HG02610 (cell line): ENCODE measurements at regions not wholly inside any gene's neighbourhood (a gene's known extent, or its start where the extent isn't known, plus 50 kb on each side); places are given as distances from the start of the nearest gene placed in this dataset.

ENCODE experiments used
- ATAC-seq: cut with Tn5 transposase; IDR thresholded peaks from one replicate; pipeline ENCODE4 v1.9.1; 2021; ENCODE audit warnings: mild to moderate bottlenecking, moderate library complexity; ENCODE audit not compliant: unreplicated experiment

DNA sequence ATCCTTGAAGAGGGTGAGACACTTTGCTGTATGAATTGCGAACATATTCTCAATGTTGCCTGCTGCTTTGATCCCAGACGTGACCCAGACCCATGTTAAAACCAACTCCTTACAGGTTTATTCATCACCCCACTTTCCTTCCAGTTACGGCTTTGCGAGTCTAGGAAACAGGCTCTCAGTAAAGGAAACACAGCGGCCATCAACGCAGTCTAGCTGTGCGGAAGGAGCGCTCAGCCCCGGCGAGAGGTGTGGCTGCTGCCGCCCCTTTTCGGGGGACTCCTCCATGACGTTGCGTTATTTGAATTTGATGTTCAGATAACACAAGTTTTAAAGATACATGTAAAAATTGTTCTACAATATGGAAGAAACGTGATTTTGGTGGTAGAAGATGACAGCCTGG, 206.4 kb upstream of the FAT1 start:
- ATAC-seq, result no peak

DNA sequence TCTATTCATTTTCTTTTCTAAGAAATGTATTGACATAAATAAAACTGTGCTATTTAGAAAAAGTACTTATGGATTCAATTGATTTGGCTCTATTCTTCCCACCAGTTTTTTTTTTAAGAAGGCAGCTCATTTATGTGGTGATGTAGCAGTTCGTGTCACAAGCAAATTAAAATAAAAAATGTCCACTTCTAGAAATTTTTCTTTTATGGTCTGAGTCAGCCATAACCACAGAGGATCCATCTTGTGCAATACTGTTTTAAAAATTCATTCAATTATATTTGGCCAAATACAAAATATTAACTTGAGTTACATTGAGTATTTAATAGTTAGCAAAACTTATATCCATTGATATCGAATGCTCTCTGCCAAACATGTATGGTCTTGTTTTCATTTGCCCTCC, 207.9 kb upstream of the FAT1 start:
- no peak for ATAC-seq

DNA sequence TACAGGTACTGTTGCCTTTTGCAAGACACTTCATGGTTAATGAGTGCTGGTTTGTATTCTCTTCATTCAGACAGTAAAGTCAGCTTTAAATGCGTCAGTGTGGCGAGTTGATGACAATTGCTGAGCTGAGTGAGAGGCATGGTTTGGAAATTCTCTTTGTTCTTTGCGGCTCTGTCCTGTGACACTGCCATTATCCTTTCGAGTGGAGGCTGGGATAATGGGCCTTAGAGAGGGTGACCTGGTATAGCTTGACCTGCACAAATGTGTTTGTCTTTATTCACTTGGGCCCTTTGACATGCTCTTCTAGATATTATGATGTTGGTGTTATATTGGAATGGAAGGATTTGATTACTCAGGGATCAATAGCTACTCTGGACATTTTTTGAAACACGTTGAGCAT, 208.5 kb upstream of the FAT1 start:
- ATAC-seq, result no peak

- no peak for ATAC-seq
Observed at GRCh38 chr4:186932631-186933187, 209.1 kb upstream of the FAT1 start.

DNA sequence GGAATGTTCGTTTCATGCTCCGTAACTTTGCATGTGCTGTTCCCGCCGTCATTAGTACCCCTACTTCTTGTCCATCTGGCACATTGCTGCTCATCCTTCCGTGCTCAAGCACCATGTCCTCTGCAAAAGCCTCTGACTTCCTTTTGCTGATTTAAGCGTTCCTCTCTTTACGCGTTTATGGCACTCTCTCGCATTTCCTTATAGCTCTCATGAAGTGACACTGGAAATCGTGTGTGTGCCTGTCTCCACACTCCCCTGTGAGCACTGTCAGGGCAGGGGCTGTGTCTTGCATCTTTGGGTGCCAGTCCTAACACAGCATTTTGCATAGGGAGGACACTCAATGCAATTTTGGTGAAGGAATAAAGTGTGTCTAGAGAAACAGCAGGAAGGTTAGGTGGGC, 210.6 kb upstream of the FAT1 start:
- ATAC-seq, result no peak

DNA sequence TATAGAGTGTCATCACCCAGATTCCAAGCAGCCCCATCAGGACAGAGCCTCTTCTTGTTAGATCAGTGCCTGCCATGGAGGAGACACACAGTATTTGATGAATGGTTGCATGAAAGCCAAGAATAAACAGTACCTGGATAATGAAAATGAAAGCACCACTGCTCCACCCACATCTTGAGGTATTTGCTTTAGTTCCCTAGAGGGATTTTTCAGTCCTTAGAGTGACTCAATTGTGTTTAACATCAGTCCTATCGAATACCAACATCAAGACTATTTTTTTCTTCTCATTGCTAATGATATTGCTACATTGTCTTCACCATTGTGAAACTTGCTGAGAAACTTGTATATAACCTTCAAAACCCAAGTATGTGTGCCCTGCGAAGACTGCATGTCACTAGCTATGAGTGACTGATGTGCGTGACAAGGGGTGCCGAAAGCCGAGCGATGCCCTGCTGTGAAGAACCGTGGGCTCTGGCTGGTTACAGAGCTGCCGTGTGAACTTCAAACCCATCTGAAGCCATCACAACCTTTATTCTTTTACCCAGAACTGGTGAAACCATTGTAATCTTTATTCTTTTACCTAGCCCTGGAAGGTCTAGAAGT, 211.3 kb upstream of the FAT1 start:
- no peak for ATAC-seq

DNA sequence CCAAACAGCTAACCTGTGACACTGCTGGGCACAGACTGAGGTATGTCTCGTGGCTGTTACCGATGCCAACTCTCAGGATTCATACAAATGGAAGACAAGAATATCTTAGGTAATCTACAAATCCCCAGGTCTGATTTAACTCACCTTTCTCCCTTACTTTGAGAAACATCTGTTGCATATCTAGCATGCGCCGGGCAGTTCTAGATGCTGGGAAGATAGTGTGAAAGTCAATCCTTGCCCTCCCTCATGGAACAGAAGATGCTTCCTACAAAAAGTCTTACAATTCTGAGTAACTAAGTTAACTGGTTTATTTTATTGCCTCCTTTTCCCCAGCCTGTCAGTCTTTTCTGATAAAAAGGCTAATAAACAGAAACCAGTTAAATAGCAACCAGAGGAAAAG, 212.2 kb upstream of the FAT1 start:
- ATAC-seq, result no peak

DNA sequence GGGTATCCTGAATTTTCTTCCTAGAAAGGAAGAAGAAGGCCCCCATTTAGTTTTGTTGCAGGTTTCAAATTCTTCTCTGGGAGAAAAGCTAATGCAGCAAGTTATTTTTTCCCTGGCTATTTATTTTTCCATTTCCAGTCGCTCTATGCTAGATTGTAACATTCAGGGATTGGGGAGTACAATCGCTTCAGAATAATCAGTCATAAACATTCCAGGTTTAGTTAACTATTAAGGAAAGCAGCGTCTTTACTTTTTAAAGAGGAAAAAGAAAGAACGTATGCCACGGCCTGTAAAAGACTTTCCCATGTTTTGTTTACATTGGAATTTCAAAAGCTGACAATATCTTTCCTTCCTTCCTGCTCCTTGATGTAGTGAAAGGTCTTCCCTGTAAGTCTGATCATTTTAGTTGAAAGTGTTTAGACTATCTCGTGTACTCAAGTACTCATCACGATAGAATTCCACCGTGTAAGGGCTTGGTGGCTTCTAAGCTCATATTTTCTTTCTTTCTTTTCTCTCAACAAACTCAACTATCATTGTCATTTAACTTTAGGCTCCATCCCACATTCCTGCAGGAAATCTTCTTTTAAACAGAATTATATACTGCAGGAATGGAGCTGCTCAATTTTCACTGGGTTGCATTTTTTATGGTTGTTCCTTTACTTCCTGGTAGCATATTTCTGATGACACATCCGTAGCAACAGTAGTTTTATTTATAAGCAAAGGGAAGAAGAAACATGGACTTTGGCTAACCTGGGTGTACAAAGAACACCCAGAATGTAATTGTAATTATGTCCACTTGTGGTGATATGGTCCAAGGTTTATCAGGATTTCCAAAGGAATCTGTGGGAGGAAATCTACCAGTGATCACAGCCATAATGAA, 213.1 kb upstream of the FAT1 start:
- no peak for ATAC-seq

DNA sequence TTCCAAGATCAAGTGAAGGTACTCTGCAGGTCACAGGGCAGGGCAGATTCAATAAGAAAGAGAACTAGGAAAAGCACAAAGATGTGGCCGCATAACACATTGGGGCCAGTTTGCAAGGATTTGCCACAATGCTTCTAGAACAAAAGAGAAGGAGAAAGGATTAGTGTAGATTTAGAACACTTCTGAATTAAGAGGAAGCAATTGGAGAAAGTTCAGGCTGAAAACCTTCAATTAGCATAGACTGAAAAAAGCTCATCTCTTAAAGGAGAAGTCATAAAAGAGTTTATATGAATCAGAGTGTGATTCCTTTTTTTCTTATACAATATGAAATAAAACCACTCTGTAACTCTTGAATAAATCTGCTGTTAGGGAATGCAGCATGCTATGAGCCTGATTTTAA, 215.6 kb upstream of the FAT1 start:
- no peak for ATAC-seq

DNA sequence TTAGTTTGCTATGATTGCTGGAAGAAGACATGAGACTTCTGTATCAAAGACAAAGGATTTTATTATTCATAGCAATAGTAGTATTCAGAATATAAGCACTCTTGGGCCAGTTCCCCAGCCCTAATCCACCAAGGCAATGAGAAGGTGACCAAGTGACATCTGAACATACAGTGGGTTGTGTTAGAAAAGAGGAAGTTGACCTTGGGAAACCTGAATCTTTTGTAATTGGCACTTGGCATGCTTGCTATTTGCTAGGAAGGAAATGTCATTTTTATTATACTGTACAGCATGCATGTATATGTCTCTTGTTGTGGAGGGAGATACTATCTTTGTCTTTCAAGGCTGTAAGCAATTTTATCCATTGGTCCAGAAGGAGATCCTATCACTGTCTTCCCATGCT, 216.1 kb upstream of the FAT1 start:
- ATAC-seq, result no peak

- ATAC-seq, result no peak
Observed at GRCh38 chr4:186940476-186940875, 216.8 kb upstream of the FAT1 start.

GRCh38 chr4:186942758-186943377, 219.2 kb upstream of the FAT1 start:
- no peak for ATAC-seq

DNA sequence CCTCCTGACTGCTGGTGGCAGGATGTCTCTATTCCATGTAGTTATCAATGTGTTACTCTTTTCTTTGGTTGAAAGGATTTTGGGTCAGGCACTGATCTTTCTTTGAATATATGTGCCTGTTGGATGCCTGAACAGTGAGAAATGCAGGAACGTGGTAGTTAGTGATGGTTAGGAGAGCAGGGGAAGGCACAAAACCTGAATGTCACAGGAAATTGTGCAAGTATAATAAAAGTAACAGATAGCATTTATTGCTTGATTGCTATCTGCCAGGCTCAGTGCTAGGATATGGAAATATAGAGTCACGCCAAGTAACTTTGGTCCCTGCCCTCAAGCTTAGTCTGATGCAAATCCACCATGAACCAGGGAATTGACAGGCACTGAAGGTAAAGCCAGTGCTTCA, 219.8 kb upstream of the FAT1 start:
- no peak for ATAC-seq

- no peak for ATAC-seq
Observed at GRCh38 chr4:186946136-186946535, 222.5 kb upstream of the FAT1 start.

DNA sequence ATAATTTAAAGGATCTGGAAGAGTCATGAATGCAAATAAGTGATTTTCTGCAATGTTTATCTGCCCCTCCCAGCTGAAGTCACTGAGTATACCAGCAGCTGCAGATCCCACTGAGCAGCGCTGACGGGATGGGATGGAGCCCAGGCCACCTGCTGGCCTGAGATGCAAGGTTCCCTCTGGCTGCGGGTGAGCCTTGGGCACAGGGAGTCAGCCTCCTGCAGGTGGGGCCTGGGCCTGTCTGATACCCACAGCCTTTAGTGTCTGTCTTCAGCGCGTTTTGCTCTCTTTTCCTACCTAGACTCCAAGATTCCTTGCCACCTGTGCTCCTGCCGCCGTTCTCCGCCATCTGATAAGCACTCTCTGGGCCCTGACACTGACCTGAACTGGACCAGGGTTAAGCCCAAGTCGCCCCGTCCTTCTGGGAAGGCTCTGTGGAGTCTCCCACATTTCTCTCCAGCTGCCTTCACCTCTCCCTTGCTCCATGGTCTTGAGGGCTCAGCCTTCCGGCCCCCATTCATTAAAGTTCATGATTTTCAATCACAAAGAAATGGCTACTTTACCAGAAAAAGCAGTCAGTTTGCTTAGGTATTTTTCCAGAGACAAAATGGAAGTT, 223.1 kb upstream of the FAT1 start:
- no peak for ATAC-seq

DNA sequence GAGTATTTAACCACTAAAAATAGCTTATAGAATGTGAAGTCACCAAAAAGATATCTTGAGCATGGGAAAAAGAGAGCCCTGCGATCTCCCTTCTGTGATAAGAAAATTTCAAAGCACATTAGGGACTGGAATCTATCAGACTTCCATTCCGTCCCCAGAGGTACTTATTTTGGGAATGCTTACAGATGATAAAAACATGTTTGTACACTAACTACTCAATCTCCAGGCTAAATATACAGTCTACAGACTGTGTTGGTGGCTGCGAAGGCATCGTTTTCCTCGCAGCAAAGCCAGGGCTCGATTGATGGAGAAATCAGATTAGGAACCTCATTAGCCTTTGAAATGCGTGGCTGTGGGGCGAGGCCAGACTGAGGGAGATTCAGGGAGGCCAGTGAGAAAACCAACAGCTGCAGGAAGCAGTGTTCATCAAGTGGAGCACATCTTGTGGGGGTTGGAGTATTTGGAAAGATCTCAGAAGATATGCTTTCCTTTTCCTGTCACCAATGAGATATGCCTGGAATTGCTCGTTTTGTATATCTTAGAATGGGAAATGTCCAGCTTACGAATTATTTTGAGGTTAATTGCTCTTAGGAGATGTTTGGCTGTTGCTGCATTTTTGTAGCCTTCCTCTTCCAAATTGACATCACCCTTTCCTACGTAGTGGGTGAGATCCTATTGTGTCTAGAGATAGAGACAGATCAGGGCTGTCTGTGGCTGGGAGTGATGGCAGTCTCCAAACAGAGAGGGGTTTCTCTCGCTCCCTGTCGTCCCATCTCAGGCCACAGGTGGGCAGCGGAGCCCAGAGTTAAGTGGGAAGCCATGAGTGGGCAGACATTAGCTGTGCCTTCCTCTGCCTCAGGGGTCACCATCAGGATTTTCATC, 224.9 kb upstream of the FAT1 start:
- no peak for ATAC-seq

DNA sequence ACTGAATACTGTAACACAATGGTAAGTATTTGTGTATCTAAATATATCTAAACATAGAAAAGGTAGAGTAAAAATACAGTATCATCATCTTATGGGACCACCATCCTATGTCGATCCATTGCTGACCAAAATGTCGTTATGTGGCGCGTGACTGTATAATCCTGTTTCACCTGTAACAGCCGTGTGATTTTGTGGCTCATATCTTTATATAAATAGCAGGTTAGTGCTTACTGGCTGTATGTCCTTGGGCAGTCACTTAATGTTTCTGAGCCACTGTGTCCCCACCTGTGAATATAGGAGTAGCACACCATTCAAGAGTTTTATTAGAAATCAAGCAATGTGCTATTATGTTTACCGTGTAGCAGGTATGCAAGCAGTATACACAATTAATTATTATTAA, 226.2 kb upstream of the FAT1 start:
- no peak for ATAC-seq

DNA sequence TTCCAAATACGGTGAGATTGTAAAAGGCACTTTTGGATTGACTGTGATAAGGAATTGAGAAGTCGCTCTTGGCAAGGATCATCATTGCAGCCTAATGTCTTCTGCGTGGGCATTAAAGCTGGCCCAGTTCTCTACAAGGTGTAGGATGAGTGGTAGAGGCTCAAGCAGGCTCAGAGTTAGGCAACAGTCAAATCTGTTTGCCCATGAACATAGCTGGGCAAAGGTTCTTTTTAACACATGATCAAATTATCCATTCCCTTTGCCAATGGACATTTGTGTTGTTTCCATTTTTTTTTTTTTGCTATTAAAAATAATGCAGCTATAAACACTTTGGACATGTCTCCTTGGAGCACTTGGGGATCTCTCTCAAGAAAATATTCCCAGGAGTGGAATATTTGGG, 229.1 kb upstream of the FAT1 start:
- no peak for ATAC-seq

GRCh38 chr4:186953599-186954260, 230.1 kb upstream of the FAT1 start:
- no peak for ATAC-seq

DNA sequence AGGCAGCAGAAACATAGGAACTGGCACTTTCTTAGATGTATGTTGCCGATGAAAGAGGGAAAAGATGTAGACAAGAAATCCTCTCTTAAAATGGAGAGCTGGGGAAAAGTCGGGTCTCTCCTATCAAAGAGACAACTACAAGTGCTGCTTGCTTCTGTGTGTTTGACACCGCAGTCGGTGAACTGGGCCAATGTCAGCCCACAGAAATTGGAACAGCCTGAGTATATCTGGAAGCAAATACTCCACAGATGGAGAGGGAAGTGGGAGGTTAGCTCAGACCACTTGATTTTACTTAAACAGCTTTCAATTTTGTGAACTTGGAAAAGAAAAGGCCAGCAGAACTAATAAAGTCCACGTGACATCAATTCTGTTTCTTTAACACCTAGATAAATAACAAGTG, 230.9 kb upstream of the FAT1 start:
- ATAC-seq, result no peak
